Activated CD8-positive, alpha-beta T cell treated with anti-CD3 and anti-CD28 coated beads for 36 hours (primary cell): ENCODE measurements at regions not wholly inside any gene's neighbourhood (a gene's known extent, or its start where the extent isn't known, plus 50 kb on each side); places are given as distances from the start of the nearest gene placed in this dataset.

Source experiments
- ATAC-seq: fragments of 200-7000 bp; cut with Tn5 transposase; one replicate; pipeline ENCODE4 v1.10.0; 2021; ENCODE audit warnings: mild to moderate bottlenecking, moderate library complexity
- CTCF ChIA-PET: fragments of 350-600 bp; sonication (Branson Sonifier 250); formaldehyde crosslinking; loops from one replicate; lab custom pipeline; 2021; ENCODE audit warnings: antibody characterized with exemption; lab: Charles Lee
- POLR2A ChIA-PET: fragments of 350-600 bp; sonication (Branson Sonifier 250); formaldehyde crosslinking; loops from one replicate; lab custom pipeline; 2021; ENCODE audit warnings: antibody characterized with exemption; lab: Charles Lee
- DNase-seq: peaks from one replicate; pipeline ENCODE4 v3.0.0-alpha.2; 2020
- H3K27ac Mint-ChIP-seq: one replicate; pipeline ENCODE4 v1.8.0; 2021; ENCODE audit warnings: mild to moderate bottlenecking, mixed read lengths
- H3K27me3 Mint-ChIP-seq: one replicate; pipeline ENCODE4 v1.8.0; 2021; ENCODE audit warnings: mixed read lengths
- H3K36me3 Mint-ChIP-seq: one replicate; pipeline ENCODE4 v1.8.0; 2021; ENCODE audit warnings: low read depth, mixed read lengths
- H3K4me1 Mint-ChIP-seq: one replicate; pipeline ENCODE4 v1.8.0; 2021; ENCODE audit warnings: low read depth, mixed read lengths
- H3K4me3 Mint-ChIP-seq: one replicate; pipeline ENCODE4 v1.8.0; 2021; ENCODE audit warnings: mild to moderate bottlenecking, moderate library complexity, mixed read lengths
- H3K9me3 Mint-ChIP-seq: one replicate; pipeline ENCODE4 v1.8.0; 2021; ENCODE audit warnings: mixed read lengths
- CTCF ChIP-seq: fragments of 200-600 bp; IDR thresholded peaks from one replicate; pipeline ENCODE4 v1.8.0; 2022; ENCODE audit warnings: antibody characterized with exemption, mild to moderate bottlenecking
- intact Hi-C: fragments of 100-400 bp; cut with micrococcal nuclease; formaldehyde crosslinking; loops from one replicate; pipeline ENCODE4 v1.10.0; 2022

GRCh38 chr22:49124608-49125007 is 703.1 kb downstream of the BRD1 start:
- CTCF ChIA-PET, result no interaction called here
- Mint-ChIP-seq H3K27ac (no peak overlapping the region), H3K27me3 (peaks cover 18% of the 10 kb centered on the region), H3K9me3 (peaks cover 3% of the 10 kb centered on the region), H3K4me3 (no peak overlapping the region), H3K4me1 (no peaks in the 10 kb centered on the region), H3K36me3 (no peaks in the 10 kb centered on the region)
- no peak for ATAC-seq
- no peak for DNase-seq
- POLR2A ChIA-PET, result interaction anchor here (0.6 kb wide), 1 partner anchor 272 kb away, joined by 3 read pairs; no protein-coding TSS in a partner anchor
- intact Hi-C loops, result no loop called here
- no peak for TF ChIP-seq CTCF

- Mint-ChIP-seq H3K4me1 (no peaks in the 10 kb centered on the region), H3K4me3 (no peak overlapping the region), H3K27me3 (peaks cover 18% of the 10 kb centered on the region), H3K9me3 (peaks cover 3% of the 10 kb centered on the region), H3K36me3 (no peaks in the 10 kb centered on the region), H3K27ac (no peak overlapping the region)
- intact Hi-C loops, result no loop called here
- DNase-seq (no peak), ATAC-seq (no peak)
- POLR2A ChIA-PET, result interaction anchor here (0.6 kb wide), 1 partner anchor 273 kb away, joined by 3 read pairs; no protein-coding TSS in a partner anchor
- no peak for TF ChIP-seq CTCF
- CTCF ChIA-PET, result no interaction called here
Measured at GRCh38 chr22:49123621-49124192, 704.0 kb downstream of the BRD1 start.

- H3K27me3 Mint-ChIP-seq, result peaks cover 12% of the 10 kb centered on the region
- H3K36me3 Mint-ChIP-seq, result no peaks in the 10 kb centered on the region
- no peaks in the 10 kb centered on the region for H3K4me1 Mint-ChIP-seq
- ATAC-seq (no peak), DNase-seq (no peak)
- H3K4me3 Mint-ChIP-seq, result no peak overlapping the region
- ChIA-PET CTCF (no interaction called here), POLR2A (no interaction called here)
- no peaks in the 10 kb centered on the region for H3K9me3 Mint-ChIP-seq
- no peak overlapping the region for H3K27ac Mint-ChIP-seq
- intact Hi-C loops, result no loop called here
- TF ChIP-seq CTCF, result no peak
Measured at GRCh38 chr22:49119551-49119952, 708.1 kb downstream of the BRD1 start.

- no peak for TF ChIP-seq CTCF
- no peaks in the 10 kb centered on the region for H3K9me3 Mint-ChIP-seq
Measured at GRCh38 chr22:49118065-49118464, 709.6 kb downstream of the BRD1 start.

GRCh38 chr22:49117486-49117885 is 710.2 kb downstream of the BRD1 start:
- intact Hi-C loops, result no loop called here
- Mint-ChIP-seq H3K36me3 (no peaks in the 10 kb centered on the region), H3K27me3 (no peaks in the 10 kb centered on the region), H3K4me3 (no peak overlapping the region), H3K4me1 (no peaks in the 10 kb centered on the region), H3K9me3 (no peaks in the 10 kb centered on the region), H3K27ac (no peak overlapping the region)
- no peak for TF ChIP-seq CTCF
- DNase-seq, result no peak
- CTCF ChIA-PET, result no interaction called here
- POLR2A ChIA-PET, result no interaction called here
- no peak for ATAC-seq

More at GRCh38 chr22:49118065-49118464, 709.6 kb downstream of the BRD1 start:
- Mint-ChIP-seq H3K4me1 (no peaks in the 10 kb centered on the region), H3K27ac (no peak overlapping the region), H3K36me3 (no peaks in the 10 kb centered on the region), H3K27me3 (peaks cover 3% of the 10 kb centered on the region), H3K4me3 (no peak overlapping the region)
- intact Hi-C loops, result no loop called here
- no peak for DNase-seq
- CTCF ChIA-PET, result no interaction called here
- POLR2A ChIA-PET, result no interaction called here
- no peak for ATAC-seq
